Erythroblast (primary cell): ENCODE measurements at regions not wholly inside any gene's neighbourhood (a gene's known extent, or its start where the extent isn't known, plus 50 kb on each side); places are given as distances from the start of the nearest gene placed in this dataset.

Source experiments
- GATA1 ChIP-seq: IDR thresholded peaks from 2 replicates; pipeline ENCODE4 v1.6.1; 2011; ENCODE audit warnings: low read depth, mild to moderate bottlenecking, control low read depth, low read length, moderate library complexity
- POLR2A ChIP-seq: IDR thresholded peaks from 2 replicates; pipeline ENCODE4 v1.6.1; 2011; ENCODE audit warnings: mild to moderate bottlenecking, low read length

GRCh38 chr22:48705159-48705916 is 1122.3 kb downstream of the BRD1 start:
- TF ChIP-seq POLR2A (no peak), GATA1 (no peak)
